ENCODE measurements at regions not wholly inside any gene's neighbourhood (a gene's known extent, or its start where the extent isn't known, plus 50 kb on each side); places are given as distances from the start of the nearest gene placed in this dataset.

DNA sequence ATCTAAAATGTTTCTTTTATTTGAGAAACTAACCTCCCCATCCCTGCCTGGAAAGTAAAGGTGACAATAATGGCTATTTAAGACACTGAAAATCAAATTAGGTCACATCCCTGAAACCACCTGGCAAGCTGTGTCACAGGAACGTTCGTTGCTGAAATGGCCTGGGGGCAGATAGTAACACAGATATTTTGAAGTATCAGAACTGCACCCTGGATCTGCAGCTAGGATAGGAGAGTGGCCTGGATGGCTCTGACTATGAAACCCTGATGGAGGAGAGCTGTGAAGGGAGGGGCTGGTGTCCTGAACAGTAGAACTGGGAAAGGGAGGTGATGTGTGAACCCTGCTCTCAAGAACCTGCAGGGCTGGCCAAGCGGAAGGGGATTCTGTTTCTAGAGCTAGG, 648.3 kb upstream of the CFAP20DC start:
- no peak for DNase-seq (ENCODE audit: low read depth)

DNA sequence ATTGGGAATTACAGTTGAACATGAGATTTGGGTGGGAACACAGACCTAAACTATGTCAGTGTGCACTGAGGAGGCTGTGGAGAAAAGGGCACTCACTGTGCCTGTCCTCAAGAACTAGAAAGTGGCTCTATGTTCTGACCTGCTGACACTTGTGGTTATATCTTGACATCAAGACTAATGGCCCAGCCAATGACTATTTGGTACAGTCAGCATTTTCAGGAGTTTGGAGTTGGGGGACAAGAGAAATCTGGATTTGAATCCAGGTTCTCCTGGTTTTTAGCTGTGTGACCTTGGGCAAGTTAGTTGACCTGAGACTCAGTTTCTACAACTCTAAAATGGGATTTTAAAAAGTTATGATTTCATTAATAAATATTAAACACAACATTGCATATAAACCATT, 647.0 kb upstream of the CFAP20DC start:
- no peak for DNase-seq (ENCODE audit: low read depth)

DNA sequence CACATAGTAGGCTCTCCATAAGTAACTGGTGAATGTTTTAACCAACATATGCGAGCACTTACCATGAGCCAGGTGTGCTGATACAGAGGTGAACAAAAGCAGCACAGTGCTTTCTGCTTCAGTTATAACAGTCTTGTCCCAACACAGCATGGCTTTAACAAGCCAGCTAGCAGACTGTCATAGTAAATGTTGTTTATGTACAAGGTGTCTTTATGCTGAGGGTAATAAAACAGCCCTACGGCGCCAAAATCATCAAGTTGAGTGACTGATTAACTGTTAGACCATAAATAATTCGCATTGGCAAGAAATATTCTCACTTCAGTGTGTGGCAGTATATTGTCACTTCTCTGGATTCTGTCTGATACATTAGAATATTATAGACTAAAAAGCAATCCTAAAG, 646.0 kb upstream of the CFAP20DC start:
- DNase-seq (ENCODE audit: low read depth), result no peak

DNA sequence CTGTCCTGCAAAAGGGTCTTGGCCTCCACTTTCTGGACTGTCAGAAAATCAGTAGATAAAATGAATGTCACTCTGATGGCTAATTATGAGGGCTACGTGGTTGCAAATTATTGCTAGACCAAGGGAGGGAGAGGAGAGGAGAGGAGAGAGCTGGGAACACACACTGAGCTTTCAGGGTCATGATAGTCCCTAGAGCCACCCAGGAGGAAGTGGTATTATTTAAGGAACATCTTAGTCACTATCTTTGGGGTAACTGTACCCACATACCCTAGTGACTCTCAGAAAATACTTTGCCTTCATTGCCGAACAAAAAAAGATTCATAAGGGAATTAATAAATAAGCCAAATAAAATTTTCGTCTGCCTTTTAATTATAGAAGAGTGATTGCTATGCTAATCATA, 642.3 kb upstream of the CFAP20DC start:
- no peak for DNase-seq (ENCODE audit: low read depth)

DNA sequence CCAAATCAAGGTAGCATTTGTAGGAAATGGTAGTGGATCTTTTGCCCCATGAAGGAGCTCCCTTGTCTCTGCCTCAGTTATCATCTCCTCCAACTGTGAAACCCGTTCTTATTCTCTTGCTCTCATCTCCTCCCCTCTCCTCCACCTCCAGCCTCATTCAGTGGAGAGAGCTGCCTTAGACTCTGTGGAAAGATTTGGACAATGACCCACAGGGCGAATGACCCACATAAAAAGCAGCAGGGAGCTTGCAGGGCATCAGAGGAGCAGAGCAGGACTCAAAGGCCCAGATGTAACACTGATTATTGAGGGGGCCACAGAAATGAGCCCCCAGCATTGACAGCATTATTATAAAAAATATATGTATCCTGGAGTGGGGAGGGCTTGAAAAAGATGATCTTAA, 641.1 kb upstream of the CFAP20DC start:
- DNase-seq (ENCODE audit: low read depth), result no peak

DNA sequence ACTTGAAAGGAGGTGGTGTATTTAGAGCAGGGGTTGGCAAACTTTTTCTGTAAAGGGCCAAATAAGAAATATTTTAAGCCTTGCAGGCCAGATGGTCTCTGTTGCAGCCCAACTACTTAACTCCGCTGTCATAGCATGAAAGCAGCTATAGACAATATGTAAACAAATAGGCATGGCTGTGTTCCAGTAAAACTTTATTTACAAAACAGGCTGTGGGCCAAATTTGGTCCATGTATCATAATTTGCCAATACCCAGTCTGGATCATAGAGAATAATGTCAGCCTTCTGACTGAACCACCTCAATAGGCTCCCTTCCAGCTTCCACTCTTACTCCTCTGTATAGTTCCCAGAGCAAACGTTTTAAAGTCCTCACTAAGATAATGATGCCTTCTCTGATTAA, 638.8 kb upstream of the CFAP20DC start:
- no peak for DNase-seq (ENCODE audit: low read depth)

DNA sequence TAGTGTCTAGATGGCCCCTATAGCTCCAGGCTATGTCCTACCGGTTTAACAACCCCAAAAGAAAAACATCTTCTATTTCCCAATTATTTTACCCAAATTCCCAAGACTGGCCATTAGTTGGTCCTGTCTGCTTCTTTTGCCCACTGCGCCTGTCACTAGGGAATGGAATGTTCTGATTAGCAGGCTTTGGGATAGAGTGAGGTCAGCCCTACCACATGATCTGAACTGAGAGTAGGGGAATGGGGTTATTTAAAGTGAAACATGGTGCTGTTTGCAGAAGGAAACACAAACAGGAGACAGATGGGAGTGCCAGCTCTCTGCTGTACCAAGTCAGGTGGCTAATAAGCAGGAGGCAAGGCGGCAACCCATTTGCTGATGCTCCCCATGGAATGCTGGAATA, 635.6 kb upstream of the CFAP20DC start:
- no peak for DNase-seq (ENCODE audit: low read depth)

DNA sequence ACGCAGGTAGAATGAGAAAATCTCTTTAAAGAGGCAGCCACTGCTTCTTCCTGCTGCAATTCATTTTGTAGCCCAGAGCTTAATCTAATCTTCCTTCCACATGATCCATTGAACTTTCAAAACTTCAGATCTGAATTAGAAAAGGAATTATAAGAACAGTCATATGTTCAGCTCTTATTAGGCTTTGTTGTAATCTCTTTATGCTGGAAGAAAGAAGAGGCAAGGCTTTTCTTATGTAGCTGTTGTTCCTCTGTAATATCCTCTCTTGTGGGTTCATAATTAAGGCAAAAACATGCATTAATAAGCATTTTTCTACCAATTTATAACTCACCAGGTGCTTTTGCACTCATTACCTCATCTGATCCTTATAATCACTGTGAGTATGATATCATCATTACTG, 634.9 kb upstream of the CFAP20DC start:
- no peak for DNase-seq (ENCODE audit: low read depth)

DNA sequence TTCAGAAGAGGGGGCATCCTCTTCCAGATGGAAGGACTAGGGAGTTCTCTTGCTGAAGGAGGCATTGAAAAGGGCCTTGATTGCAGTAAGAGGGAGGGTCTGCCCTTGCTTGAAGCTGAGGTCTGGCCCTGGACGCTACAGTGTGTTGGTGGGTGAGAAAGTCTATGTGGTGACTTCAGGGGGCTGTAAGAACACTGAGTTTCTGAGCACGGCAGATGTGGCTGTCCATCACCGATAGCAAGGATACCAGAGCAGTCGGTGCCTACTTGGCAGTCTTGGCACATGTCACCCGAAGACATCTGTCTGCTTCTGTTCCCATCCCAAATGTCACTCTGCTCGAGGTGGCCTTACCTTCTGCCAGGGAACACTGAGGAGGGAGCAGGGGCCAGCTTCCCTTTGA, 631.1 kb upstream of the CFAP20DC start:
- no peak for DNase-seq (ENCODE audit: low read depth)

DNA sequence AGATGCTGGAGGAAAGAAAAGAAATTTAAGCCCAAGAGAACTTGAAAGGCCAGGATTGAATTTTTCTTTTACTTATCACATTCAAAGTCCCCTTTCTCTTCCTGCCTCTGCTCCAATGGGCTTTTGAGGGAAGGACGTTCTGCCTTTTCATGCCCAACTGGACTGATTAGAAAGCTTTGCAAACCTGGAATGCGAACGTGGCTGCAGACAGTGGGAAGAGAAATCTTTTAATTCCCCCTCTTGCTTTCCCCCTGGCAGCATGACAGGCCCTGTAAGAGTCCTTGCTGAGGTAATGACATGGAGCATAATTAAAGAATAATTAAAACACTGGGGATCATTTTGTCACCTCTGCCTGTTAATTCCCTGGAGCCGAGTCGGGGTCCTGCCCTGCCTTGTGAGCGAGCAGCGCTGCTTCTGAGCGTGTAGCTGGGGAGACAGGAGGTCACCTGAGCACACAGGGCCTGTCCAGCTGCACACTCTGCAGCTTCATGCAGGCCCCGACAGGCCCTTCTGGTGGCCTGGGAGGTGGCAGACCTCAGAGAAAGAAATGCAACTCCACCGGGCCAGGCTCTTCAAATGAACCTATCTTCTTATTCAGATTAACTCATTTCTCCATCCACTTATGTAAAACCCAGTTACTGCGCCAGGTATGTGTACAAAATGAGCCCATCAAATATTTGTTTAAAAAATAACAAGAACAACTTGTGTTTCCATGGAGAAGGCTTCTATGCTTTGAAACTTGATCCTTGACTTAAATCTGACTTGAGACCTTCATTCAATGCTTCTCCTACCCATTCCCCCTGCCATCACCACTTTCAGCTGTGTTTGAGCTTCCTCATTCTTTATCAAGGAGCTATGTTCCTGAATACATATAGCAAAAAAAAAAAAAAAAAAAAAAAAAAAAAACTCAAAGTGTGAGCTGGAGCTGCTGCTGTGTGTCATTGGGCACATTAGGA, 628.2 kb upstream of the CFAP20DC start:
- DNase-seq (ENCODE audit: low read depth), result no peak

DNA sequence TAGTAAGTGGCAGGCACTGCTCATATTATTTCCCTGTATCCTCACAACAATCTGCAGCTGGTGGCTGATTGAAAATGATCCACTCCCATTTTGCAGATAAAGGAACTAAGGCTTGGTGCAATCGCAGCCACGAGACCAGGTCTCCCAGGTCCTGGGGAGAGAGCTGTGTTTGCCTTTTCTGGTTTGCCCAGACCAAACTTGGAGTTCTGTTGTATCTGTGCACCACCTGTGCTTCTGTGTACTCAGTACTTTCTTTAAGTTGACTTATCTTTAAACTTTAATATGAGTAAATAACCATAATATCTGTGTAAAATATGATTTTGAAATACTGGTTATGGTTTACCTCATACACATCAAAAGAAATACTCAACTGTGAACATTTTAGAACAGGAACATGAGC, 625.7 kb upstream of the CFAP20DC start:
- no peak for DNase-seq (ENCODE audit: low read depth)

DNA sequence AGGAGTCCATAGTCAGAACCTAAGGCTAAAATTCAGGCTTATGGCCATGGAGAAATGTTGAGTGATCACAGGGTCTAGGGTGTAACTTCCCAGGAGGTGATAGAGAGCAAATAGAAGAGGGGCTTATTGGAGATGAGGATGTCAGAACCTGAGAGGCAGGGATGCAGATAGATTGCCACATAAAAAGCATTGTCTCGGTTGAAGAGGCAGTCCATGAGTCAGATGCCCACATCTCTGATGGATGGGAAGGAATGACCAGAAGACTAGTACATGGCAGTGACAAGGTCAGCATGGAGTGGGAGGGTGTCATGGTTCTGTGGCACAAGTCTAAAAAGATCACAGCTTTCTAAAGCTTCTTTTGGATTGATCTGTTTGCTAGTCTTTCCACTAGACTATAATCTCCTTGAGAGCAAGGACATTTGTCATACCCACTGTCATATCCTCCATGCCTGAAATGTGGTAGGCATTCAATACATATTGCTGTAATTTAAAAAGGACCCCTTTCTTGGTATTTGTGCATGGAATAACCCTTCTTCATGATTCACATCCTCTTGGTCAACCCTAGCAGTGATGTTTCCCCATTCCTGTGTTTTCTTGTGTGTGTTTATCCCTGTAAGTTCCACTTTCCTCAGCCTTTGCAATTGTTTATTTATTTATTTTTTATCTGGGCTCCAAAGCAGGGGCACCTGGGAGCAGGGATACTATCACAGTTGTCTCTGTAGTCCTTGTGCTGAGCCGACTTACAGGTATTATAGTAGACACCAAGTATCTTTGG, 613.4 kb upstream of the CFAP20DC start:
- DNase-seq (ENCODE audit: low read depth), result no peak

DNA sequence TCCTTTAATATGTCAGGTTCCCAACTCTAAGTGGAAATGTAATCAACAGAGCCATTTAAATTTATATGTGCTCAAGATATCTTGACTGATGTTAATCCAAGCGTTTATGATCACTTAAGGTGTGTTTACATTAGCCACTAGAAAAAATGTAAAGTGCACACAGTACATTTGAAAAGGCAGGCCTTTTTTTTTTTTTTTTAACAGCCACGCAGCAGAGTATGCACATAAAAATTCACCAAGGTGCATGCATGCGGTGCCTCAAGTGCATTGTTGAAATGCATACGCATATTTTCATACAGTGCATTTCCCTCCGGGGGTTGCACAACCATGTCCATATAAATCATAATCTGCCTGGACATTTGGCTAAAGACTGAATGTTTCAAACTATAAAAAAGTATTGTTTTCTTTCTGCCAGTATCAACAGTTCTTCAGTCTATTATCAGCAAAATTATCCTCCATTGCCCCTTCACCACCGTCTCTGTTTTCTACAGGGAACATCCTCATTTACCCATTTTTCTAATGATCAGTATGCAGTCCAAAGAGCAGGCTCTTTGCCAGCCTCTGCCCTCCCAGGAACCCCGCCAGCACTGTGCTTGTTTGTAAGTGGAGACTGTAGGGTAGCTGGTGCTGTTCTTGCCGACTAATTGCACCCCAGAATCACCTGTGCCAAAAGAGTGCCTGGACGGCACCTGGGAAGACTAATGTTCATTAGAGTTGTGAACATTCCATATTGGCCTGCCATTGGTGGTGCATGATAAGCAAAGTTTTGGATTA, 611.2 kb upstream of the CFAP20DC start:
- DNase-seq (ENCODE audit: low read depth), result no peak

DNA sequence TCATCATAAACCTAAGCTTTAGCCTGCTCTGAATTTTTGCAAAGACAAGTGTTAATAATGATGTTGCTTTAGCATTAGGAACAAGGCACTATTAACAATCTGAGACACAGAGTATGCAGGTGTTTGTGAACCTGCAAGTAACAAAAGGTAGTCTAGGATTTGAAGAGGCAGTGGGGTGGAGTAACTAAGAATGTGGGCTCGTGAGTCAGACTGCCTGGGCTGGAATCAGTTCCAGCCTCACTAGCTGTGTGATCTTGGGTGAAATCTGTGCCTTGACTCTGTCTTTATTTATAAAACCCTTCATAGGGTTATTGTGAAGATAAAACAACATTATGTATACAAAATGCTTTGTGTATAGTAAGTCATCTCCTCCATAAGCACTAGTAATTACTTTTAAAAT, 610.6 kb upstream of the CFAP20DC start:
- DNase-seq (ENCODE audit: low read depth), result no peak

DNA sequence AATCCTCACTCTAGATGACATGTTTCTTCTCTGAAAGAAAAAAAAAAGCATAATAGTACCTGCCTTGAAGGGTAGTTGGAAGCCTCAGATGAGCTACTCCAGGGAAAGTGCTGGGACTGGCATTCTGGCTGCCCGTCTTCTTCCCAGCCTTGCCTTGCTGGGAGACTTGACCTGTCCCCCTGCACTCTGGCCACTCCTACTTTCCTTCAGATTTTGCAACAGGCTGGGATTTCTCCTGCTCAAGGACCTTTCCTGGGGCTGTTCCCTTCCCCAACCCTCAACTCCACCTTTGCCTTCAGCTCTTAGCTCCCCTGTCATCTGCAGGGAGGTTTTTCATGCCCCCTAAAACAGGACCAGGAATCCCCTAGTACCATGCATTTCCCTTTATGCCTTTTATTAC, 609.9 kb upstream of the CFAP20DC start:
- no peak for DNase-seq (ENCODE audit: low read depth)

DNA sequence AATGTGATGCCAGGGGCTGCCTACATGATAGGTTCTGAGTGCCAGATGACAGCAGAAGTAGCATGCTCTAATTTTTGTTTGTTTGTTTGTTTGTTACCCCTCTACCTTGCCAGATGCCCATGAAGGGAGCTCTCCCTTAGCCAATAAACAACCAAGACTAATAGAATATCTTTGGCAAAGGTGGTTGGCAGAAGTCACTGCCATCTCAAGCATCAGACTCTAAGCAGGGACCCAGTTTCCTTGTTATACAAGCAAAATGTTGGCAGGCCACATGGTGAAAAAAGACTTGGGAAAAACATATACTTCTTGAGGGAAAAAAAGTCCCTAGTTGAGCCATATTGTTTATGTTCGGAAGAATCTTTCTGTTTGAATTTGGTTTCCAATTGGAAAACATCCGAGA, 609.0 kb upstream of the CFAP20DC start:
- no peak for DNase-seq (ENCODE audit: low read depth)

DNA sequence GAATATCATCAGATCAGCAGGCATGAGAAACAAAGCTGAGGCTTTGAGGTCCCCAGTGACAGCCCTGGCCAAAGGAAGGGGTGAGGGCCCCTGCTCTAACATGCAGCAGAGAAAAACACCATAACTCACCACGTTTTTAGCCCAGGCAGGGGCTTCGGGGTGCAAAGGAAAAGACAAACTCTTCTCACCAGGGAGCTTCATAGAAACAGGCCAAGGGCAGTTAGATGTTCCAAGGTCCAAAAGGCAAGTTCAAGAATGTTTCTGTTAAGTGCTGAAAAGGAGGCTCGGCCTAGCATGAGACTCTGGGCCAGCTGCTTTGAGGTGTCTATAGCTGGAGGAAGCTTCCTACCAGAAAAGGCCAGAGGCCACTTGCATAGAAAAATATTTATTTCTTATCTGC, 608.4 kb upstream of the CFAP20DC start:
- DNase-seq (ENCODE audit: low read depth), result no peak

DNA sequence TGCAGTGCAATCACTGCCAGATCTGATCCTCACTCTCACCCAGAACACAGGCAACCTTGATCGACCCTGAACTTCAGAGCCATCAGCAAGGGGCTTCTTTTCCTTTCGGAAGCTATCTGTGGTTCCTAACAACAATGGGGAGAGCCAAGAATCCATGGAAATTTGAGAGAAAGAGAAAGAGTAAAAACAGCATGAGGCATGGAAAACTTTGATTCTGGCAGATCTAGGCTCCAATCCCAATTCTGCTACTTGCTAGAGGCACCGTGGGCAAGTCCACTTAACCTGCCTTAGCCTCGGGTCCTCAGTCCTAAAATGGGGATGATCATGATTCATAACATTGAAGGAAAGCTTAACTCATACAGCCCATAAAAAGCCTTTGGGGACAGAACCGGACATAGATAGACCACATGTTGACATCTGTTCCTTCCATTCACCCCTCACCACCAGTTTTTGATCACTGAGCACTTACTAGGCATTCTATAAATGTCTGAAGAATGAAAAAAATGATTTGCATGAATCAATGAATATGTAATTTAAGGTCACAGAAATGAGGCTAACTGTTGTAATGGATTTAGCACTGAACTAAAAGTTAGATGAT, 605.7 kb upstream of the CFAP20DC start:
- no peak for DNase-seq (ENCODE audit: low read depth)

DNA sequence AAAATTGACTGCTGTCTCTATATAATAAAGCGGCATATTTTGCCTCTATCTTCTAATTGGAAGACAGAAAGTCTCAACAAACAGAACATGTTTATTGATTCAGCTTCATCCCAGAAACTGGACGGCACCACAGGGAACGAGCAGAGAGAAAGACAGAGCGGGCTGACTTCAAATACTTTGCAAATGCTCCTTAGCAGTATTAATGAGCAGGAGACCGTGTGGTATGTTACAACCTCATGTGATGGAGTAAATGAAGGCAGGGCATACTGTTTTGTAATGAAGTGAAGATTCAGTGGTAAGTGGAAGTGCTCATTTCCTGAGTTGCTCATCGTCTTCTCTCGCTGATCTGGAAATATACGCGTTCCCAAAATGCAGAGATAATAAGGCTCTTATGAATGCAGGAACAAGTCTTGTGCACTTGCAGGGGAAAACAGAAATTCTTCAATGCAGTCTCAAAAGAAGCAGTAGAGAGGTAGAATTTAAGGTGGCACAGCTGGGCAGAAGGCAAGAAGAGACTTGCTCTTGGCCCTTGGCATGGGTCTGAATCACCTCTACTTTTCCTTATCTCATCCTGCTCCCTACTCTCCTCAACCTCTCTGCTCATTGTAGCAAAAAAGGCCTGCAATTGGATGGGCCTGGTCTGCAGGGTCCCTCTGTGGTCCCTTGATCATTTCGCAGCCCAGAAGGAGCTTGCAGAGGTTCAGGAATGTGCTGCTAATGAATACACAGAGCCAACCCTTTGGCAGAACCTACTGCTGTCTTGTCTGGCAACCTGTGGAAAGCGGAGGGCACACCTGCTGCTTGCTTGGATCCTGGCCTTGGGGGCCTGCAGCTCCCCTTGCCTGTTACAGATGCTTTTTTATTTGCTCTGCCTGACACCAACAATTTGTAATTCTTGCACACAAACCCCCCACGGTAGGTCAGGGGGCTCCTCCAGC, 604.9 kb upstream of the CFAP20DC start:
- DNase-seq (ENCODE audit: low read depth), result no peak

DNA sequence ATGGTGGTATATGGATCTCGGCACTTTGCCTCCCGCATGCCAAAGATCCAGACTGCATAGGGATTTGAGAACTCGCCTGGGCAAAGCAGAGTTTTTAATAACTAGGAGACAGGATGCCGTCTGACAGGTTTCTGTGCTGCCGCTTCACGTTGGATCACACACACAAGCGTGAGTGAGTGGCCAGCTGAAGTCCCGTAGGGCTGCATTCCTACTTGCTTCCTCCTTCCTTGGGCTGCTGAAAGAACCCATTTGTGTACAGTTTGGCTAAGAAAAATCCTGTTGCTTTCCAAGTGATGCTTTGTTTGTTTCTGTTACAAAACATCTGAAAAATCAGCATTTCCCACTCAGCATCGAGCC, 604.3 kb upstream of the CFAP20DC start:
- DNase-seq (ENCODE audit: low read depth), result no peak
